Naive thymus-derived CD8-positive, alpha-beta T cell (primary cell): ENCODE measurements at regions not wholly inside any gene's neighbourhood (a gene's known extent, or its start where the extent isn't known, plus 50 kb on each side); places are given as distances from the start of the nearest gene placed in this dataset.

Experiments used
- ATAC-seq, 2 donors: fragments of 150-1000 bp; cut with Tn5 transposase in 1 of 2; sonication (Bioruptor Pico), chemical (Tn5 transposase) in 1 of 2; 1 replicate in 1 of 2; 2 replicates in 1 of 2; pipeline ENCODE4 v1.10.0; 2021; ENCODE audit warnings: mild to moderate bottlenecking in 2 of 2, moderate library complexity in 2 of 2
- POLR2A ChIA-PET: fragments of 350-600 bp; sonication (Branson Sonifier 250); formaldehyde crosslinking; loops from one replicate; lab custom pipeline; 2021; ENCODE audit warnings: antibody characterized with exemption; lab: Charles Lee
- DNase-seq, 10 donors: peaks; one replicate each; pipeline versions ENCODE4 v3.0.0 to v3.0.0-alpha.2; 2020 to 2022
- H3K27ac Mint-ChIP-seq, 10 donors: one replicate each; pipeline ENCODE4 v1.8.0; 2020 to 2022; ENCODE audit warnings: mild to moderate bottlenecking in 10 of 10, mixed read lengths in 10 of 10, moderate library complexity in 4 of 10, inconsistent platforms in 1 of 10
- H3K27me3 Mint-ChIP-seq, 5 donors: one replicate each; pipeline ENCODE4 v1.8.0; 2021 to 2022; ENCODE audit warnings: mixed read lengths in 5 of 5
- H3K36me3 Mint-ChIP-seq, 3 donors: one replicate each; pipeline ENCODE4 v1.8.0; 2020 to 2022; ENCODE audit warnings: mixed read lengths in 3 of 3, mild to moderate bottlenecking in 2 of 3, inconsistent platforms in 1 of 3
- H3K4me1 Mint-ChIP-seq, 4 donors: one replicate each; pipeline ENCODE4 v1.8.0; 2021 to 2022; ENCODE audit warnings: mixed read lengths in 4 of 4
- H3K4me3 Mint-ChIP-seq, 10 donors: one replicate each; pipeline ENCODE4 v1.8.0; 2020 to 2022; ENCODE audit warnings: mild to moderate bottlenecking in 10 of 10, mixed read lengths in 10 of 10, moderate library complexity in 6 of 10, inconsistent platforms in 1 of 10
- H3K9me3 Mint-ChIP-seq, 9 donors: one replicate each; pipeline ENCODE4 v1.8.0; 2020 to 2022; ENCODE audit warnings: mixed read lengths in 9 of 9, mild to moderate bottlenecking in 3 of 9, inconsistent platforms in 1 of 9, moderate library complexity in 1 of 9

DNA sequence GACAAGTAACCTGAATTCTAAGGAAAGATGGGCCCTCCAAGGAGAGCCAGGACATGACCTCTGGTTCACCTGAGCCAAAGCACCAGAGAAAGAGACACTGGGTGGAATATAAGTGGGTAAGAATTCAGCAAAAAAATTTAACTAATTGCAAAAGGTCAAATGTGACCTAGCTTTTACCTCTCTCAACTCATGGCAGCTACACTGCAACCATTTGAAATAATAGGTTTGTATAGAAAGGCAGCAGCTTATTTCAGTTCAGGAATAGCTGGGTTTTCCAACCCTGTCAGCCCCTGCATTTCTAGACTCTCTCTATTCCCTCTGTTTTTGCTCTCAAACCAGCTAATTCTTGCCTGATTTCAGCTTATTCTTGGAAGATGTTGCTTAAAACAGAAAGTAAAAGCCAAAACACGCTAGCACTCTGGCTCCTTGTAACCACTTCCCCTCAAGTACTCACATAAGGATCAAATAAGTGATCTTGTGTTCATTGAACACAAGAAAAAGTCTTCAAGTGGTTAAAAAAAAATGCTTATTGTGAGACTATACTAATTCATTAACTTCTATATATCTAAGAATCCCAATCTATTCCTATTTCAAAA, 101.1 kb upstream of the NR4A3 start:
- Mint-ChIP-seq H3K27ac (peak overlapping the region; percentile 88 to 98 (median 95)), H3K36me3 (no peaks in the 10 kb centered on the region), H3K4me1 (peaks cover 12 to 35% (median 34%) of the 10 kb centered on the region in 4 donors), H3K9me3 (no peaks in the 10 kb centered on the region), H3K27me3 (no peaks in the 10 kb centered on the region), H3K4me3 (peak overlapping the region; percentile 69 to 92 (median 86))
- ATAC-seq, result peak; percentile 73 to 84
- DNase-seq, result peak in 3 of 10 donors; percentile 37 to 50 (median 37)
- POLR2A ChIA-PET, result interaction anchor here (1.0 kb wide), 1 partner anchor 186 kb away, joined by 4 read pairs; the partner anchor contains the start of gene STX17

DNA sequence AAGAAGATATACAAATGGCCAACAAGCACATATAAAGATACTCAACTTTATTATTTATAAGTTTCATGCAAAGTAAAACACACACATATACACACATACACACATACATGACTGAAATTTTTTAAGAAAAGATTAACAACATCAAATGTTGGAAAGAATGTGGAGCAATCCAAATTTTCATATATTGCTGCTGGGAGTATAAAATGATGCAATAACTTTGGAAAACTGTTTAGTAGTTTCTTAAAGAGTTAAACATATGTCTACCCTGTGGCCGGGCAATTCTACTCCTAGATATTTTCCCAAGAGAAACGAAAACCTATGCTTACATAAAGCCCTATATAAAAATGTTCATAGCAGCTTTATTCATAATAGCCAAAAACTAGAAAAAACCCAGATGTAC, 99.8 kb upstream of the NR4A3 start:
- peak overlapping the region in 1 of 10 donors; percentile 52 for H3K27ac Mint-ChIP-seq
- no peaks in the 10 kb centered on the region for H3K9me3 Mint-ChIP-seq
- no peaks in the 10 kb centered on the region for H3K27me3 Mint-ChIP-seq
- no peak overlapping the region for H3K4me3 Mint-ChIP-seq
- ATAC-seq (no peak), DNase-seq (no peak)
- no peaks in the 10 kb centered on the region for H3K36me3 Mint-ChIP-seq
- H3K4me1 Mint-ChIP-seq, result peaks cover 12 to 35% (median 34%) of the 10 kb centered on the region in 4 donors
- POLR2A ChIA-PET, result no interaction called here

DNA sequence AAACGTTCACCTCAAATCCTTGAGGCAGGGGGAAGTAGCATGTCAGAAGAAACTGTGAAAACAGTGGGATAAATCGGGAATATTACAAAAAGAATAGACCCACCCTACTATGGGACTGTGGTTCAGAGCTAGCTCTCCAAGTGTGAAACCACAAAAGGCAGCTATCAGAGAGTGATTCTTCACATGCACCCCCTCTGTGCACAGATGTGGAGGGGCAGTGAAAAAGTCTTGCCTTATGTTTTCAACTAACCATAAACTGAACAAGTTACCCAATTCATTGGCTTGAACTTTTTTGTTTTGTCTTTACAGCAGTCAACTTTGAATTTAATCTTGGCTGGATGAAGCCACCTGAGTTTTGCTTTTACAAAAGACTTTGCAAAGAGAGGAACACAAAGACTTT, 98.8 kb upstream of the NR4A3 start:
- H3K27ac Mint-ChIP-seq, result peak overlapping the region in 1 of 10 donors; percentile 54
- no peak overlapping the region for H3K4me3 Mint-ChIP-seq
- POLR2A ChIA-PET, result no interaction called here
- ATAC-seq (peak in 1 of 2 donors; percentile 44), DNase-seq (peak in 2 of 10 donors; percentile 6 to 13)
- H3K9me3 Mint-ChIP-seq, result no peaks in the 10 kb centered on the region
- no peaks in the 10 kb centered on the region for H3K27me3 Mint-ChIP-seq
- H3K36me3 Mint-ChIP-seq, result no peaks in the 10 kb centered on the region
- peaks cover 12 to 35% (median 34%) of the 10 kb centered on the region in 4 donors for H3K4me1 Mint-ChIP-seq

DNA sequence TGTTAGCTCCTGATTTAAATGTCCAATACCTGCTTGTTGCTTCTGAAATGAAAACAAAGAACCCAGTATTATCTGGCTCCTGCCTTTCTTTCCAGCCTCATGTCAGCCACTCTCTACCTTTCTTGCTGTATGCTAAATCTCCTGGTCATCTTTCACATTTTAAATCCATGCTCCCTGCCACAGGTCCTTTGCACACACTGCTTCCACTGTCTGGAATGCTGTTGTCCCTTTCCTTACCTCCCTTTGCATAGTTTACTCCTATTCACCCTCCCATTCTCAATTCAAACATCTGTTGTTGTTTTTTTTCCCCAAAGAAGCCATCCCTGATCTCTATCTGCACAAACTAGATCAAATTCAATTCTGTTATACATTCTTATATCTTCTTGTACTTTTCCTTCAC, 97.0 kb upstream of the NR4A3 start:
- no peaks in the 10 kb centered on the region for H3K27me3 Mint-ChIP-seq
- ATAC-seq, result no peak
- POLR2A ChIA-PET, result no interaction called here
- no peaks in the 10 kb centered on the region for H3K9me3 Mint-ChIP-seq
- H3K36me3 Mint-ChIP-seq, result no peaks in the 10 kb centered on the region
- no peak for DNase-seq
- H3K4me1 Mint-ChIP-seq, result peaks cover 9 to 31% (median 29%) of the 10 kb centered on the region in 4 donors
- no peak overlapping the region for H3K27ac Mint-ChIP-seq
- H3K4me3 Mint-ChIP-seq, result no peak overlapping the region

DNA sequence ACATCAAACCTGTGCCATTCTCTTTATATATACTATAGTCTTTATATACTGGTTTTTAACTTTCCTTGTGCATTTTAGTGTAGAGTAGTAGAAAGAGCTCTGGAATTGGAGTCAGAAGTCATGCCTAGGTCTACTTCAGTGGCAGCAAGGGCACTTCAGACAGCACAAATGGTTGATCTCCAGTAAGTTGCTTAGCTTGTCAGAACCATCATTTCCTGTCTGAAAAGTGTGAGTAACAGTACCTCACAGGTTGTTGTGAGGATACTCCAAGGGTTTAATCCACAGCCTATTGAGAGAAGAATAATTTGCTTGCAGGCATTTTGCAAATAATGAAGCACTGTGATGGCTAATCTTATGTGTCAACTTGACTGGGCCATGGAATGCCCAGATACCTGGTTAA, 95.8 kb upstream of the NR4A3 start:
- no peak overlapping the region for H3K4me3 Mint-ChIP-seq
- DNase-seq (no peak), ATAC-seq (no peak)
- H3K36me3 Mint-ChIP-seq, result peaks cover 0 to 6% (median 0%) of the 10 kb centered on the region in 3 donors
- peaks cover 0 to 4% (median 0%) of the 10 kb centered on the region in 5 donors for H3K27me3 Mint-ChIP-seq
- H3K9me3 Mint-ChIP-seq, result no peaks in the 10 kb centered on the region
- POLR2A ChIA-PET, result no interaction called here
- peaks cover 1 to 19% (median 16%) of the 10 kb centered on the region in 4 donors for H3K4me1 Mint-ChIP-seq
- no peak overlapping the region for H3K27ac Mint-ChIP-seq

DNA sequence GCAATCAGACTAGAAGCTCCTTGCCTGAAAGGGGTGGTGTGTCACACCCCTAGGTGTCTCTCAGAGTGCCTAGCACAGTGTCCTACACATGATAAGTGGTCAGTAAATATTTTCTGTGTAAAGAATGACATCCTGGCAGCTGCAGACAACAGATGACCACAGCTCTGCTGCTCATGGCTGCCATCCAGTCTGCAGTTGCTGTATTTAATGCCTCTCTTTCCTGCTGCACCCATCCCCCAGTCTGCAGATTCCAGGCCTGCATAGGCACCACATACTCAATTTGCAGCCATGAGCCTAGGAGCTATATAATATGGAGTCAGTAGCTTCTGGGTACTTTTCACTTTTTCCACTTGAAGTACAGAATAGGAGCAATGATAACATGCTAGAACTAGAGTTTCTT, 94.9 kb upstream of the NR4A3 start:
- Mint-ChIP-seq H3K9me3 (no peaks in the 10 kb centered on the region), H3K27me3 (peaks cover 0 to 4% (median 0%) of the 10 kb centered on the region in 5 donors), H3K4me1 (peaks cover 1 to 14% (median 13%) of the 10 kb centered on the region in 4 donors), H3K27ac (no peak overlapping the region), H3K4me3 (no peak overlapping the region), H3K36me3 (peaks cover 0 to 6% (median 0%) of the 10 kb centered on the region in 3 donors)
- no peak for DNase-seq
- ATAC-seq, result no peak
- POLR2A ChIA-PET, result no interaction called here

DNA sequence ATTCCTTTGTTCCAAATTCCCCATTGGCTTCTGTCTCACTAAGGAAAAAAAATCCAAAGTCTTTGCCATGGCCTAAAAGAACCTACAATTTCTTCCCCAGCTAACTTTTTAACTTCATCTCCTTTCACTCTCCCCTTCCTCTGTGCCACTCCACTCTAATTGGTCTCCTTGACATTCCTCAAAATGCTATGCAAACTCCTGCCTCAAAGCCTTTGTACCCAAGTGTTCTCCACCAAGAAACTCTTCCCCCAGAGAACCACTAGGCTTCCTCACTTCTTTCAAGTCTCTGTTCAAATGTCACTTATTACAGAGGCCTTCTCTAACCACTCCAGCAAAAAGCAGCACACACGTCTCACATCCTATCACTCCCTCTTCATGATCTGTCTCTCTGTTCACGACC, 91.6 kb upstream of the NR4A3 start:
- Mint-ChIP-seq H3K4me1 (peaks cover 4 to 8% (median 5%) of the 10 kb centered on the region in 4 donors), H3K4me3 (peak overlapping the region in 1 of 10 donors; percentile 45), H3K27me3 (peaks cover 0 to 9% (median 1%) of the 10 kb centered on the region in 5 donors), H3K27ac (no peak overlapping the region), H3K36me3 (peaks cover 0 to 6% (median 0%) of the 10 kb centered on the region in 3 donors), H3K9me3 (no peaks in the 10 kb centered on the region)
- ATAC-seq, result no peak
- POLR2A ChIA-PET, result no interaction called here
- no peak for DNase-seq

DNA sequence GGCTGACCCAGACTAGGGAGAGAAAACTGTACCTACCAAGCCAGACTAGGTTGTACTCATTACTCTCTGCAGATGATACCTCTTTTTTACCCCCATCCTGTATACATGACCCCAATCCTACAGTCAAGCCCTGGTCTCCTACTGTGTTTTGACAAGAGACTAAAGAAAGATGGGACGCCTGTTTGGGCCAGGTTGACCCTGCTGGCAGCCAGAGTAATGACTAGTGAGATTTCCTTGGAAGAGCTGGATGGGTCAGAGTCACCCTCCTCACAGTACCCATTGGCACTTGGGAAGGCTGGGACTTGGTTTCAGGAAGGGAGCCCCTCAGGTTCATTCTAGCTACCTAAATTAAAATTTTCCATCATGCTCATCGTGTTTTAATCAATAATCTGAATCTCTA, 89.7 kb upstream of the NR4A3 start:
- Mint-ChIP-seq H3K27ac (no peak overlapping the region), H3K4me1 (peaks cover 4 to 8% (median 5%) of the 10 kb centered on the region in 4 donors), H3K27me3 (peaks cover 0 to 9% (median 5%) of the 10 kb centered on the region in 5 donors), H3K4me3 (no peak overlapping the region), H3K36me3 (peaks cover 0 to 6% (median 0%) of the 10 kb centered on the region in 3 donors), H3K9me3 (no peaks in the 10 kb centered on the region)
- no peak for ATAC-seq
- POLR2A ChIA-PET, result no interaction called here
- DNase-seq, result no peak

DNA sequence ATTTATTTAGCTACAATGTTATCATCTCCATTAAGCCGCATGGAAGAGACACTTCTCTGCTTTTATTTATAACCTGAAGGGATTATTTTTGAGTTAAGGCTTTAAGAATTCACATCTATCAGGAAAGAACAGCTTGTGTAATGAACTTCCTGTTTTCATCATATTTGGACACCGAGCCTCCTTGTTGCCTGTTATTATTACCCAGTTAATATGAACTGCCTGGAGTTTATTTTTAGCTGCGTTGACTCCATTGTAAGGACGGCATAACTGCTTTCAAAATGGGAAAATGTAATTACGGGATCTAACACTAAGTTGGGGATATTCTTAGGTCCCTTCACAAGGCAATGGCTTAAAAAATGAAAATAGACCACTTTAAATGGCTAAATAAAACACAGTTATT, 89.0 kb upstream of the NR4A3 start:
- Mint-ChIP-seq H3K9me3 (no peaks in the 10 kb centered on the region), H3K27me3 (peaks cover 5 to 16% (median 6%) of the 10 kb centered on the region in 5 donors), H3K27ac (no peak overlapping the region), H3K36me3 (peaks cover 0 to 6% (median 0%) of the 10 kb centered on the region in 3 donors), H3K4me3 (no peak overlapping the region), H3K4me1 (peaks cover 4 to 8% (median 5%) of the 10 kb centered on the region in 4 donors)
- POLR2A ChIA-PET, result no interaction called here
- DNase-seq (no peak), ATAC-seq (no peak)

DNA sequence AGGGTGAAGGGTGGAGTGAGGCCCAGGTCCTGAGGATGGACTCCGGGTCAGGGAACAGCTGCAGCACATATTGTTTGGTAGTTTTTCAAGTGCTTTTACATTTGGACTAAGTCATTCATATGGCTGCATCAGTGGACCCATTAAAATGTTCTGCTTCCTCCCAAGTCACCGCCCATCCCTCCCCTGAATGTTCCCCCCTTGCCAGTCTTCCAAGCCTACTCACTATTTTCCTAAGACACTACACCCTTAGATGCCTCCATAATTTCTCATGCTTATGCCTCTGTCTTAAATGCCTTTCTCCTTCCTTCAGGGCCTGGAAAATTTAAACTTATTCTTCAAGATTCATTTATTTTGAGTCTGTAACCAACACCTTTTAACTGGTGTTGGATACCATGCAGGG, 86.6 kb upstream of the NR4A3 start:
- H3K27ac Mint-ChIP-seq, result no peak overlapping the region
- DNase-seq (no peak), ATAC-seq (no peak)
- H3K36me3 Mint-ChIP-seq, result peaks cover 0 to 5% (median 0%) of the 10 kb centered on the region in 3 donors
- POLR2A ChIA-PET, result no interaction called here
- H3K4me1 Mint-ChIP-seq, result peaks cover 4 to 8% (median 5%) of the 10 kb centered on the region in 4 donors
- peaks cover 5 to 15% (median 9%) of the 10 kb centered on the region in 5 donors for H3K27me3 Mint-ChIP-seq
- no peaks in the 10 kb centered on the region for H3K9me3 Mint-ChIP-seq
- H3K4me3 Mint-ChIP-seq, result no peak overlapping the region

DNA sequence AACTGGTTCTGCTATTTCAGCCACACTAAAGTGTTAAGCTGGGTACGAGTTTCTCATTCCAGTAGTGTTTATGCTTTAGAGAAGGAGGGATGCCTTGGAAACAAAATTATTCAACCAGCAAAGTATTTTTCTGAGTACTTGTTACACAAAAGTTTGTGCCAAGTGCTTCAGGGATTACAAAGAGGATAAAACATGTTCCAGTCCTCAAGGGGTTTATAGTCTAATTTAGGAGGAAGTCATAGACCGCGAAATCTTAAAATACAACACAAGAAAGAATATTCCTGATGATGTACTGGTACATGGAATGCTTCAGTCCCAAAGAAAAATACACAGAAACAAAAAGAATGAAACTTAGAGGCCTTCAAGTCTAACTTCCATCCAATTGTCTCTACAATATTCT, 85.4 kb upstream of the NR4A3 start:
- ATAC-seq (no peak), DNase-seq (no peak)
- Mint-ChIP-seq H3K4me1 (peaks cover 4 to 8% (median 5%) of the 10 kb centered on the region in 4 donors), H3K4me3 (no peak overlapping the region), H3K36me3 (no peaks in the 10 kb centered on the region), H3K9me3 (no peaks in the 10 kb centered on the region), H3K27ac (no peak overlapping the region), H3K27me3 (peaks cover 5 to 13% (median 9%) of the 10 kb centered on the region in 5 donors)
- POLR2A ChIA-PET, result no interaction called here

DNA sequence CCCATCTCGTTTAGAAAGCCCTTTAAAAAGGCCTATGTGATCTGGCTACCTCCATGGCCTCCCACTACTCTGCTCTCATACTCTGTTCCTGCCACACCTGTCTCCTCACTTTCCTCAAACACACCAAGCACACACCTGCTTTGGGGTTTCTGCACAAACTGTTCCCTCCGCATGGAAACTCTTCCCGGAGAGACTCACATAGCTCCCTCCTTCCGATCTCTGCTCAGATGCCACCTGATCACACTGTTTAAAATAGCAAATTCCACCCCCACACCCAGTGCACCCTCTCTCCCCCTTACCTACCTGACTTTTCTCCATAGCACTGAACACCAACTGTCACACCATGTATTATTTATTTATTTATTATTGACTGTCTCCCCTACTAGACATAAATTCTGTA, 84.0 kb upstream of the NR4A3 start:
- peaks cover 5 to 12% (median 9%) of the 10 kb centered on the region in 5 donors for H3K27me3 Mint-ChIP-seq
- POLR2A ChIA-PET, result no interaction called here
- H3K4me1 Mint-ChIP-seq, result peaks cover 2 to 5% (median 4%) of the 10 kb centered on the region in 4 donors

DNA sequence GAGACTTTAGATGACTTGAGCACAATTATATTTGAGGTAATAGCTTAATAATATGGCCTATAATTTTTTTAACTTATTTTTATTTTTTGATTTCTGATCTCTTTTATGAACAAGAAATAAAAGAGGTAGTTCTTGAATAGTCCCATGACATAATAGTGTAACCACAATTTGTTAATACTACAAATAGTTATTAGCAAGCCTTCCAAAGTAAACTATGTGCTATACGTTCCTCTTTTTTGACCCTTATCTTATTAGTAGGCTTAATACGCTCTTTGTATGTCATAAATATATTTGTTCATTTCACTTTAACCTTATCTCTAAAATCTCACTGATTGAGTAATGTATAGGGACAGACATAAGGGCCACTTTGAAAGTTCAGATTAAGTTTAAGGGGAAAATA, 78.7 kb upstream of the NR4A3 start:
- Mint-ChIP-seq H3K27ac (no peak overlapping the region), H3K9me3 (no peaks in the 10 kb centered on the region), H3K27me3 (peaks cover 0 to 2% (median under 1%) of the 10 kb centered on the region in 5 donors), H3K4me1 (peaks cover 0 to 5% (median 0%) of the 10 kb centered on the region in 4 donors), H3K36me3 (no peaks in the 10 kb centered on the region), H3K4me3 (no peak overlapping the region)
- POLR2A ChIA-PET, result no interaction called here
- ATAC-seq, result no peak
- no peak for DNase-seq

More for the DNA sequence above, 84.0 kb upstream of the NR4A3 start:
- Mint-ChIP-seq H3K4me3 (no peak overlapping the region), H3K9me3 (no peaks in the 10 kb centered on the region), H3K27ac (no peak overlapping the region), H3K36me3 (no peaks in the 10 kb centered on the region)
- no peak for ATAC-seq
- no peak for DNase-seq
